ENCODE measurements at regions not wholly inside any gene's neighbourhood (a gene's known extent, or its start where the extent isn't known, plus 50 kb on each side); places are given as distances from the start of the nearest gene placed in this dataset.
"Not testable (repeated sequence)": the region's sequence is repeated elsewhere in the genome, so short reads cannot be mapped to it uniquely, and the experiment has no call there.

- no peak for DNase-seq
Measured at GRCh38 chr13:21883713-21884112, 212.8 kb downstream of the FGF9 start.

GRCh38 chr13:21884299-21884909, 213.5 kb downstream of the FGF9 start:
- DNase-seq = no peak

DNA sequence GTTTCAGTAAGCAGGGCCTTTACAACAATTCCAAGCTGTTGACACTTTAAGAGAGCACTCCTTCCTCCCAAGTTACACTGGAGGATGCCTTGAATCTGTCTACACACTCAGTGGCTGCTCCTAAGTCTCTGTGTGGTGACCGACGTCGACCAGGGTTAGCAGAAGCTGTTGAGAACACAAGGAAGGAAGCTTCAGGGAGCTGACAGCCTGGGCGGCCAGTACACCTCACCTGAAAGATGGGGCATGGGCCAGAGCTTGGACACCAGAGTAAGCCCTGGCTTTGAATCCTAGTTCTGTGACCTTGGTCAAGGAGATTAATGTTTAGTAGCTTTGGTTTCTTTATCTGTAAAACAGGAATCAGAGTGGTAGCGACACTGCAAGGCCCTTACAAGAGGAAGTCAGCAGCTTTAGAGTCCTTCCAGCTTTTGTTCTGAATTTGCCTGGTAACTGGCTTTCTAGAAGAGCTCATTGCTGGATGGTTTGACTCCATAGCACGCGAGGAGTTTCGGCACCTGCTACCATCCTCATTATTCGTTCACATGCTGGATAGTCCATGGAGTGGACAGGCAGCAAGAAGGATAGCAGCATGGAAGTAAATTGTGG, 214.2 kb downstream of the FGF9 start:
- DNase-seq = no peak

- DNase-seq = no peak
Measured at GRCh38 chr13:21885714-21886224, 214.9 kb downstream of the FGF9 start.

GRCh38 chr13:21889651-21890050, 218.8 kb downstream of the FGF9 start:
- no peak for DNase-seq

- not testable (repeated sequence) for DNase-seq
Measured at GRCh38 chr13:21890220-21890619, 219.3 kb downstream of the FGF9 start.

- no peak for DNase-seq
Measured at GRCh38 chr13:21894091-21894490, 223.2 kb downstream of the FGF9 start.

DNA sequence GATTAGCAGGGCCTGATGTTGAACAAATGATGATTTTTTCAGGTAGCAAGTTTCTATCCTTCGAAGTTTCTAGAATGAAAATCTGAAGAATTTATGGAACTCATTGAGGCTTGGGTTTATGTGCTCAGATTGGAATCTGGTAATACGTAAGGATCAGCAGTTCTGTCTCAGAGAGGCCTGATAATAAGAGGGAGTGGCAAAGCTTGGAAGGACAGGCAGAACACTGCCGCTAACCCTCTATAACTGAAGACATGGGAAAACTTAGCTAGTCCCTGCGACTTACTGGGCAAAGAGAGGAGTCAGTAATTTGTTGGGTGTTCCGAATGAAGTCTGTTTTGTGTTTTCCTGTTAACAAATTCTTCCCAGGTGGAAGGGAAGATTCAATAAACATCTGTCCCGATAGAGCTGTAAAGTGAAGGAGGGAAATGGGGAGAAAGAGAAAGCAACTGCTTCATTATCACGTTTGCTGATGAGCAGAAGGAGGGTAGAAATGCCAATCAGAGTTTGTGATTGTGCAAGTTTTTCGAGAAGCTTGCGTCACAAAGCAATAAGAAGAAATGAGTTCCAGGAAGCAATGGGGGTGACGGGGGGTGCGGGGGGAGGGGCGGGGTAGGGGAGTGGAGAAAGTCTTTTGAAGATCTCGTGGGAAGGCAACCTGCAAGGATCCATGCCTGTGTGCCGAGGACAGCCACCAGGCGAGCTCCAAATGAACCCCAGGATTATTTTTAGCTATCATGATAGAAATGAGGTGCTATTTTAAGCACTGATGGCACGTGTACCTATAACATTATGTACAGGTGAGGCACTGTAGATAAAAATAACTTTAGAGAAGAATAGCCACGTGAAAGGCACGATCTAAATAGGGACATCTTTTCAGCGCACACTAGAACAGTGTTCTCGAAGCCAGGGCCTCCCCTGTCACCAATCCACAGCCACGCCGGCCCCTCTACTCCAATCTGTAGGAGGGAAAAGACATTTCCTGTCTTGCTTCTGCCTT, 224.1 kb downstream of the FGF9 start:
- no peak for DNase-seq

DNA sequence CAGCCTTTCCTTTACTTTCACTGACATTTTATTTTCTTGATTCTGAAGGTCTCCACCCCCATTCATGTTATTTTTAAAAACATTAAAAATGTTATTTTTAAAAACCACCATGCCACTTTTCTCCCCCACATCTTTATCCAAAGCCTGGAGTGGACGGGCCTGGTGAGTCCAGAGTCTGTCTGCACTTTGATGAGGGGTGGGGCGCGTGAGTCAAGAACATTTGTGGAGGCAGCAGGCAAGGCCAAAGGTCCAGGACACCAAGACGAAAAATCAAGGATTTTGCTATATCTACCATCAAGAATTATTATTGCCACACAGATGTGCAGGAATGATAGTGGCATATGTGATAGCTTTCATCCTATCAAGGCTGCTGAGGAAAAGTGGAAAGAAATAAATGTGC, 224.9 kb downstream of the FGF9 start:
- no peak for DNase-seq

DNA sequence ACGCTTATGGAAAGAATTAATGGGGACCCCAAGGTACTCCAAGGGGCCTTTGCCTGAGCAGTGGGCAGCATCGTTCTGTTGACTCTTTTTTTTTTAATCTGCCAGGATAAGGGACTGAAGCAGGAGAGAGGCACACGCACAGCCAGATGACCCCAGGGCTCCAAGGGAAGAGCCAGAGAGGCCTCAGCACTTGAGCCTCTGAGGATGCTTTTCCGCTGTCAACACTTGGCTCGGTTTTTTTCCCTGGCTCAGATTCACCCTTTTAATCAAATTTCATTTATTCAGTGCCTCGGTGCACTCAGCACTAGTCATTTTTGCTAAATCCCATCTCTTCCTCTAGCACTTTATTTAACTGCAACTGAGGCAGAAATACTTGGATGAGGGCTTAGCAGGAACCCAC, 226.3 kb downstream of the FGF9 start:
- DNase-seq = no peak

GRCh38 chr13:21898459-21898858, 227.6 kb downstream of the FGF9 start:
- no peak for DNase-seq

DNA sequence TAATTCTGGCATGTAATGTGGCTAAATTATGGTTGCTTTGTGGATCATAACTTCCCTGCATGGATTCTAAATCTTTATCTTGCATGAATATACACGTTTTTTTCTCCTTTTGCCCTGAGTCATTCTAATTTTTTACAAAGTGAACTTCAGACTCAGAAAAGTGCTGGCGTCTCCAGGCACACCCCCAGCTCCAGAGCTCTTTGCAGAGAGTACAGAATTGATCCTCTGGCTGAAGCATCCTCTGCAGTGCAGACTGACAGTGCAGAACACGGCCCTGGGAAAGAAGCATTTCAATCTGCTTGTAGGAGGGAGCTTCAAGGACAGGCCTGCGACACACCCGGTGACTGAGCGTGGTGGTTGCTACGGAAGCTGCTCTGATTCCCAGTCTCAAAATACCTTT, 228.1 kb downstream of the FGF9 start:
- no peak for DNase-seq

- no peak for DNase-seq
Measured at GRCh38 chr13:21901336-21901735, 230.5 kb downstream of the FGF9 start.

DNA sequence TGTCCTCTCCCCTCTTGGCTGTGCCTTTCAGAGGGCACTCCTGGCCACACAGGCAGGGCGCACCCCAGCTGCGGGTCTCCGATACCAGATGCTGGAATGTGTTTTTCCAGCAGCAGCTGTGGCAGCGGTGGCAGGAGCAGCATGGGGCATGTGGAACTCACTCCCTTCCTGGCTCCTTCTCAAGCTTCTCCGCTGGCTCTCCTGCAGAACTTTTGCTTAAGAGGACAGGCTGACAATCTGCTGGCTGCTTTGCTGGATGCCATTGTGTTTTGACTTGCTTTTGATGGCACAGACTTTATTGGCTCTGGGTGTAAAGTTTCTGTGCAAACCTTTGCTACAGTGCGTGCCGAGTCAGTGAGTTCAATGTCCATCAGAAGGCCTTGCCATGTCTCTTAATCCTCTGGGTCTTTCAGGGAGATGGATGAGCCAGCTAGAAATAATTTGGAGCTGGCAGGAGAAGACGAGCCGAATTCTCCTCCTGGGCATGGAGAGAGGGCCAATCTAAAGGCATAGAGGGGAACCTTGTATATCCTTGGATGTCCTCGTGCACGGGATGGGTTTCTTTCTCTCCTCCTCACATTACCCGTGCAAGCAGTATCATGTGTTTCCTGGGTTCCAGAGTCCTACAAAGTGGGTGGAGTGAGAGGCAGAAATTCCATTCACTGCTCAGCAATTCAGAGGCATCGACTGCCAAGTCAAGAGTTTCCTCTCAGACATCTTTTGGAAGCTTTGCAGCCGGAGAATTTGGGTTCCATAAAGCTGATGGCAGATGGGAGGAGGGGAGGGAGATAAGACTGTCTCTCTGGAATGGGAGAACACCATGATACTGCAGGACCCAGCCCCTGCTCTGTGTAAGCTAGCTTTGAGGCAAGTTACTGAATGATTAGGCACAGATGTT, 231.2 kb downstream of the FGF9 start:
- no peak for DNase-seq

GRCh38 chr13:21902709-21903098, 231.8 kb downstream of the FGF9 start:
- no peak for DNase-seq

DNA sequence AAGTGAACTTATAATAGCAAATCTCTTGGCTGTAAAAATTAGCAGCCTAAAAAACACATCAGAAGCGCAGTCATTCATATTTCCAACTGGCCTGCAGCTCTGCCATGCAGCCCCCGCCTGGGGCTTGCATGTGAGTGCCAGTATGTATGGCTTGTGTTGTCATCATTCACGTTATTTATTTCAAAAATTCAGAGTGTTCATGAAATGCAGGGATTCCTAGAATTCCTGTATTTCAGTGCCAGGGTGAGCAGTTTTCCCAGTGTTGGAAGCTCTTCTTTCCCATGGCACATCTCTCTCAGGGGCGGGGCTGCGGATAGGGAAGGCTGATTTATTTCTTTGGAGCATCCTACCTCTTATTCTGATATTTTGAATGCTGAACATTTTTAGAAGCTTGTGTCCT, 234.6 kb downstream of the FGF9 start:
- no peak for DNase-seq

- DNase-seq = no peak
Measured at GRCh38 chr13:21909331-21909730, 238.5 kb downstream of the FGF9 start.

GRCh38 chr13:21910546-21910945, 239.7 kb downstream of the FGF9 start:
- DNase-seq = no peak

DNA sequence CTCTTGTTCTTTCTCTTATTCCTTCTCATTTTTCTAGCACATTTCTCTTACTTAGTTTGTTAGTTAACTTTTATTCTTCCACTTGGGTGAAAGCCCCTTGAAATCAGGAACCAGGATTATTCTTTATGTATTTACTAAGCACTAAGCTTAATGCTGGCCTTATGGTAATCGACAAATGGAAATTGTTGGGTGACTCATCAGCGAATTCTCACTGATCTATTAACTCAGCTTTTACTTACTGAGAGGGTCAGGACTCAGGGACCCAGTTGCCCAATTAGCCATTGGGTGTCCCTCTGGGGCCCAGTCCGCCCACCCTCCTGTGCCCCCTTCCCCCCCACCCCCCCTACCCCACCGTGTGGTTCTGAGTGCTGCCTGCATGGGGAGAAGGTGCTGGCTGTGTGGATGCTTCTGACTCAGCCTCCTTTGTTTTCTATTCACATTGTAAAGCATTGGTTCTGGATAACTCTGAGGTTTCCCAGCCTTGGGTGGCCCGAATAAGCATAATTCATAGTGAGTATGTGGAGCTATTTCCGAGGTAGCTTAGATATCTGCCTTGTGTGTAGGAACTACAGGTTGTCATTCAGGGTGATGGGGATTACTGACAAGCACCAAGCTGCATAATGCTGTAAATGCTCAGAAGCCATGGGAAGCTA, 240.9 kb downstream of the FGF9 start:
- no peak for DNase-seq

DNA sequence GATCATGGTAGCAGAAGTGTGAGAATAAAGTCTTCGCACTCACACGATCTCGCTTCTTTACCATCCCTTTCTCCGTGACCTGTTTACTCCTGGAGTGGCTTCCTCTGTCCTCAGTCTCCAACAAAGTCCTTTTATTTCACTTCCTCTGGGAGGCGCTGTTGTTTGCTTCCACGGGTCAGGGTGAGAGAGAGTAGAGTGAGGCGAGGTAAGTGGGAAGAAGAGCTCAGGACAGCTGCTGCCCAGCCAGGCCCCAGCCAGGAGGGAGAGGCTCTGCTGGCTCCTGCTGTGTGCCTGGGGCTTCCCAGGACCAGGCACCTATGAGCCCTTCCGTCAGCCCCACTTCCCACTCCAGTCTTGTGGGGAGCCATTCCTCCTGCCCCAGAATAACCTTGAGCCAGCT, 242.1 kb downstream of the FGF9 start:
- no peak for DNase-seq

GRCh38 chr13:21917086-21918015, 246.5 kb downstream of the FGF9 start:
- no peak for DNase-seq

All from activated CD4-positive, alpha-beta T cell treated with anti-CD3 and anti-CD28 coated beads for 4 hours (primary cell).